Esophagus squamous epithelium (tissue), 5 donors: ENCODE measurements at regions not wholly inside any gene's neighbourhood (a gene's known extent, or its start where the extent isn't known, plus 50 kb on each side); places are given as distances from the start of the nearest gene placed in this dataset.
"Not testable (repeated sequence)": the region's sequence is repeated elsewhere in the genome, so short reads cannot be mapped to it uniquely, and the experiment has no call there.

ENCODE experiments used
- DNase-seq: peaks from one replicate; lab custom pipeline; 2025; lab: John Stamatoyannopoulos, UW
- H3K27ac ChIP-seq, 4 donors: fragments of 200-600 bp; sonication (generic); one replicate each; pipeline ENCODE4 v1.5.1; 2016 to 2019; ENCODE audit warnings: mild to moderate bottlenecking in 1 of 4
- H3K27me3 ChIP-seq, 4 donors: fragments of 200-600 bp; sonication (generic); 1 replicate in 3 of 4; 2 replicates in 1 of 4; pipeline versions ENCODE4 v1.5.1 to v1.6.0; 2017 to 2021; ENCODE audit warnings: antibody characterized with exemption in 1 of 4
- H3K36me3 ChIP-seq, 3 donors: fragments of 200-600 bp; sonication (generic); one replicate each; pipeline ENCODE4 v1.5.1; 2016 to 2019
- H3K4me1 ChIP-seq, 3 donors: fragments of 200-600 bp; sonication (generic); one replicate each; pipeline ENCODE4 v1.5.1; 2017 to 2019
- H3K4me3 ChIP-seq, 4 donors: fragments of 200-600 bp; sonication (generic); 1 replicate in 3 of 4; 2 replicates in 1 of 4; pipeline ENCODE4 v1.5.1; 2016 to 2019; ENCODE audit warnings: mild to moderate bottlenecking in 2 of 4, moderate library complexity in 1 of 4
- H3K9me3 ChIP-seq, 3 donors: fragments of 200-600 bp; sonication (generic); one replicate each; pipeline ENCODE4 v1.5.1; 2016 to 2019
- CTCF ChIP-seq, 6 experiments: fragments of 450-650 bp in 4 of 6; fragments of 200-600 bp in 2 of 6; sonication (generic) in 2 of 6; IDR thresholded peaks; one replicate each; pipeline ENCODE4 v1.5.1; 2016 to 2019; ENCODE audit warnings: antibody characterized with exemption in 6 of 6, mild to moderate bottlenecking in 4 of 6, moderate library complexity in 4 of 6
- POLR2A ChIP-seq, 4 donors: fragments of 450-650 bp; IDR thresholded peaks; one replicate each; pipeline ENCODE4 v1.6.1; 2017; ENCODE audit warnings: antibody characterized with exemption in 4 of 4, mild to moderate bottlenecking in 4 of 4, moderate library complexity in 3 of 4
- WGBS, 2 donors: methylation state at CpG; one replicate each; pipeline ENCODE4 v1.1.5; 2018; 5-methylcytosine and 5-hydroxymethylcytosine counted together
- intact Hi-C: fragments of 100-400 bp; cut with DNase I; formaldehyde crosslinking; loops from one replicate; pipeline ENCODE4 v1.15.0; 2022
- donor health status: DM: yes; HTN: yes; CAD: no.

GRCh38 chr4:26208237-26208994 is 112.4 kb upstream of the RBPJ start:
- DNase-seq = no peak
- Histone ChIP-seq H3K9me3 (no peaks in the 10 kb centered on the region), H3K4me3 (no peak overlapping the region), H3K27ac (no peak overlapping the region), H3K4me1 (peaks cover 0 to 29% (median 4%) of the 10 kb centered on the region in 3 donors), H3K27me3 (peaks cover 0 to 34% (median 0%) of the 10 kb centered on the region in 4 donors), H3K36me3 (no peaks in the 10 kb centered on the region)
- TF ChIP-seq CTCF (IDR thresholded peaks at IDR 0.05) (no peak), POLR2A (IDR thresholded peaks at IDR 0.05) (no peak)
- WGBS, 2 donors = 65 to 88% methylated on average over 2 of the region's 2 CpGs
- intact Hi-C loops = no loop called here

- H3K36me3 ChIP-seq, intact Hi-C loops, DNase-seq, H3K4me3 ChIP-seq, H3K27ac ChIP-seq, H3K9me3 ChIP-seq: not testable (repeated sequence)
- peaks cover 0 to 33% (median 0%) of the 10 kb centered on the region in 4 donors for H3K27me3 ChIP-seq
- H3K4me1 ChIP-seq = peaks cover 0 to 29% (median 4%) of the 10 kb centered on the region in 3 donors
- WGBS, 2 donors = 88% methylated on average over 1 of the region's 1 CpG; no CpG with 5 or more reads in 1 of the 2 donors
Measured at GRCh38 chr4:26209378-26209777, 111.4 kb upstream of the RBPJ start.

GRCh38 chr4:26212528-26212927 is 108.3 kb upstream of the RBPJ start:
- intact Hi-C loops = no loop called here
- H3K4me1 ChIP-seq = peaks cover 0 to 2% (median 0%) of the 10 kb centered on the region in 3 donors
- H3K27me3 ChIP-seq = peaks cover 0 to 31% (median 0%) of the 10 kb centered on the region in 4 donors
- TF ChIP-seq CTCF (IDR thresholded peaks at IDR 0.05) = no peak
- TF ChIP-seq POLR2A (IDR thresholded peaks at IDR 0.05) = no peak
- no peak for DNase-seq
- WGBS, 2 donors = 73 to 90% methylated on average over 2 of the region's 2 CpGs
- H3K9me3 ChIP-seq = no peaks in the 10 kb centered on the region
- no peak overlapping the region for H3K4me3 ChIP-seq
- H3K27ac ChIP-seq = no peak overlapping the region
- no peaks in the 10 kb centered on the region for H3K36me3 ChIP-seq

GRCh38 chr4:26213317-26213716 is 107.5 kb upstream of the RBPJ start:
- no peaks in the 10 kb centered on the region for H3K9me3 ChIP-seq
- 94 to 100% methylated on average over 1 of the region's 1 CpG for WGBS, 2 donors
- H3K4me1 ChIP-seq = peaks cover 0 to 6% (median 0%) of the 10 kb centered on the region in 3 donors
- no peak overlapping the region for H3K4me3 ChIP-seq
- H3K36me3 ChIP-seq = no peaks in the 10 kb centered on the region
- no peak overlapping the region for H3K27ac ChIP-seq
- TF ChIP-seq POLR2A (IDR thresholded peaks at IDR 0.05) (no peak), CTCF (IDR thresholded peaks at IDR 0.05) (no peak)
- DNase-seq = no peak
- intact Hi-C loops = no loop called here
- H3K27me3 ChIP-seq = peaks cover 0 to 23% (median 0%) of the 10 kb centered on the region in 4 donors

- H3K27me3 ChIP-seq = peaks cover 0 to 22% (median 0%) of the 10 kb centered on the region in 4 donors
- H3K36me3 ChIP-seq = no peaks in the 10 kb centered on the region
- H3K4me3 ChIP-seq = no peak overlapping the region
- DNase-seq = no peak
- H3K9me3 ChIP-seq = no peaks in the 10 kb centered on the region
- intact Hi-C loops = no loop called here
- no peak overlapping the region for H3K27ac ChIP-seq
- peaks cover 0 to 12% (median 0%) of the 10 kb centered on the region in 3 donors for H3K4me1 ChIP-seq
- no peak for TF ChIP-seq CTCF (IDR thresholded peaks at IDR 0.05)
- no peak for TF ChIP-seq POLR2A (IDR thresholded peaks at IDR 0.05)
Measured at GRCh38 chr4:26214994-26215393, 105.8 kb upstream of the RBPJ start.
